ENCODE measurements at regions not wholly inside any gene's neighbourhood (a gene's known extent, or its start where the extent isn't known, plus 50 kb on each side); places are given as distances from the start of the nearest gene placed in this dataset.

GRCh38 chr2:7479603-7480002, 562.4 kb downstream of the RNF144A start:
- no peak for TF ChIP-seq CTCF (conservative IDR thresholded peaks at IDR 0.05; ENCODE audit: low read depth, low read length)
- H3K4me3 ChIP-seq (ENCODE audit: low read depth, low read length): no peak overlapping the region
- DNase-seq (ENCODE audit: low read depth): no peak

GRCh38 chr2:7480431-7480830, 563.2 kb downstream of the RNF144A start:
- H3K4me3 ChIP-seq (ENCODE audit: low read depth, low read length): no peak overlapping the region
- no peak for DNase-seq (ENCODE audit: low read depth)
- TF ChIP-seq CTCF (conservative IDR thresholded peaks at IDR 0.05; ENCODE audit: low read depth, low read length): no peak

GRCh38 chr2:7490672-7491071, 573.5 kb downstream of the RNF144A start:
- no peak overlapping the region for H3K4me3 ChIP-seq (ENCODE audit: low read depth, low read length)
- no peak for TF ChIP-seq CTCF (conservative IDR thresholded peaks at IDR 0.05; ENCODE audit: low read depth, low read length)
- no peak for DNase-seq (ENCODE audit: low read depth)

- no peak overlapping the region for H3K4me3 ChIP-seq (ENCODE audit: low read depth, low read length)
- no peak for DNase-seq (ENCODE audit: low read depth)
- no peak for TF ChIP-seq CTCF (conservative IDR thresholded peaks at IDR 0.05; ENCODE audit: low read depth, low read length)
Measured at GRCh38 chr2:7492719-7493118, 575.5 kb downstream of the RNF144A start.

GRCh38 chr2:7497178-7497577, 580.0 kb downstream of the RNF144A start:
- no peak for TF ChIP-seq CTCF (conservative IDR thresholded peaks at IDR 0.05; ENCODE audit: low read depth, low read length)
- no peak for DNase-seq (ENCODE audit: low read depth)
- no peak overlapping the region for H3K4me3 ChIP-seq (ENCODE audit: low read depth, low read length)

GRCh38 chr2:7499018-7499417, 581.8 kb downstream of the RNF144A start:
- DNase-seq (ENCODE audit: low read depth): no peak
- no peak overlapping the region for H3K4me3 ChIP-seq (ENCODE audit: low read depth, low read length)
- no peak for TF ChIP-seq CTCF (conservative IDR thresholded peaks at IDR 0.05; ENCODE audit: low read depth, low read length)

- DNase-seq (ENCODE audit: low read depth): no peak
- TF ChIP-seq CTCF (conservative IDR thresholded peaks at IDR 0.05; ENCODE audit: low read depth, low read length): no peak
- H3K4me3 ChIP-seq (ENCODE audit: low read depth, low read length): no peak overlapping the region
Measured at GRCh38 chr2:7502336-7502735, 585.1 kb downstream of the RNF144A start.

All from epithelial cell of proximal tubule (primary cell).